ENCODE measurements at regions not wholly inside any gene's neighbourhood (a gene's known extent, or its start where the extent isn't known, plus 50 kb on each side); places are given as distances from the start of the nearest gene placed in this dataset.
"Not testable (repeated sequence)": the region's sequence is repeated elsewhere in the genome, so short reads cannot be mapped to it uniquely, and the experiment has no call there.

- peak in 4 of 56 donors; percentile 54 to 83 (median 69) for DNase-seq
Measured at GRCh38 chr9:129459547-129460322, 161.2 kb downstream of the C9orf50 start.

DNA sequence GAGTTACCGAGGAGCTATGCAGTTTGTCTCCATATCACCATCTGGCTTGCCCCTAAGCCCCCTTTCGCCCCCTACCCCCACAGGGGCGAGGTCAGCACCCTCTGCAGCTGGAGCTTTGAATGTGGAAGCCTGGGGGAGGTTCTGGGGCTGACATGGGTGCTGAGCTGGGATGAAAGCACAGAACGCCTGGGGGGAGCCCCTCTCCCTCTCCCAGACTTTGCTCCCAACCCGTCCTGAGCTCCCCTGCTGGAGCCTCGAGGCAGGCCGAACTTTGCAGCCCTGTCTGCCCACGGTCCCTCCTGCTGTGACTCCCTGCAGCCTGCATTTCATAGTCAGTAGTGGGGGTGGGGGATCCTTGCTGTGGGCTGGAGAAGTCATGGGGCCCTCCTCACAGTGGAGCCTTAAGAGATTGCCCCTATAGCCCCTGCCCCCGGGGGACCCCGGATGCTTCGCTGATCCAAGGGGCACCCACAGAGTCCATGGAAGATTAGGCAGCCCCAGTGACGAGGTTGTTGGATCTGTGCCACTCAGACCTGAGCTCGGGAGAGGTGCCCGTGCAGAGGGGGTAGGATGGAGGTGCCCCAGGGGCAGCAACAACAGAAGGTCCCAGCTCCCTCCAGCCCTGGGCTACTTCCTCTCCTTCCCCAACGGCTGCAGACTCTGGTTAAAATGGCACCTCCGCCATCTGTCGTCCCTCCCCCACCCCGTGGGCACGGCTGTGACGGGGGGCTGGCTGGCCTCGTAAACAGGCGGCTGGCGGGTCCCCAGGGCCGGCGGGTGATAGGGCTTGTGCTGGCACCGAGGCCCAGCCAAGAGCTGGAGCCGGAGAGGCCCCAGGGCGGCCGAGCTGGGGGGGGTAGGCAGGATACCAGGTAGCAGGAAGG, 162.0 kb downstream of the C9orf50 start:
- peak in 43 of 56 donors; percentile 22 to 83 (median 50) for DNase-seq

GRCh38 chr9:129458155-129458661, 162.7 kb downstream of the C9orf50 start:
- peak in 15 of 56 donors; percentile 18 to 64 (median 38) for DNase-seq

- DNase-seq, result no peak
Measured at GRCh38 chr9:129457325-129457779, 163.5 kb downstream of the C9orf50 start.

DNA sequence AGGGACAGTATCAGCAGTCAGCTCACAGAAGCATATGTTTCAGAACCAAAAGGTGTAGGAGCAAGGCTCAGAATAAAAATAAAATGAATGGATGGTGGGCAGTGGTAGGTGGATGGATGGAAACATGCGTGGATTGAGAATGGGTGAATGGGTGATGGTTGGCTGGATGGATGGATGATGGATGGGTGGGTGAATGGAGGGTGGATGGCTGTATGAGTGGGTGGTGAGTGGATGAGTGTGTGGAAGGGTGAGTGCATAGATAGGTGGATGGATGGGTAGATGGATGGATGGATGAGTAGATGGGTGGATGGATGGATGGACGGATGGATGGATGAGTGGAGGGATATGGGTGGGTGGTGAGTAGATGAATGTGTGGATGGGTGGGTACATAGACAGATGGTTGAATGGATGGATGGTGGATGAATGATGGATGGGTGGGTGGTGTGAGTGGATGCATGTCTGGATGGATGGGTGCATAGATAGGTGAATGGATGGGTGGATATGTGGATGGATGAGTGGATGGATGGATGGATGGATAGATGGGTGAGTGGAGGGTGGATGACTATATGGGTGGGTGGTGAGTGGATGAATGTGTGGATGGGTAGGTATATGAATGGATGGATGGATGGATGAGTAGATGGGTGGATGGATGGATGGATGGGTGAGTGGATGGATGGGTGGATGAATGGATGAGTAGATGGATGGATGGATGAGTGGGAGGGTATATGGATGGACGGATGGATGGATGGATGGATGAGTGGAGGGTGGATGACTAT, 164.2 kb downstream of the C9orf50 start:
- DNase-seq, result no peak

DNA sequence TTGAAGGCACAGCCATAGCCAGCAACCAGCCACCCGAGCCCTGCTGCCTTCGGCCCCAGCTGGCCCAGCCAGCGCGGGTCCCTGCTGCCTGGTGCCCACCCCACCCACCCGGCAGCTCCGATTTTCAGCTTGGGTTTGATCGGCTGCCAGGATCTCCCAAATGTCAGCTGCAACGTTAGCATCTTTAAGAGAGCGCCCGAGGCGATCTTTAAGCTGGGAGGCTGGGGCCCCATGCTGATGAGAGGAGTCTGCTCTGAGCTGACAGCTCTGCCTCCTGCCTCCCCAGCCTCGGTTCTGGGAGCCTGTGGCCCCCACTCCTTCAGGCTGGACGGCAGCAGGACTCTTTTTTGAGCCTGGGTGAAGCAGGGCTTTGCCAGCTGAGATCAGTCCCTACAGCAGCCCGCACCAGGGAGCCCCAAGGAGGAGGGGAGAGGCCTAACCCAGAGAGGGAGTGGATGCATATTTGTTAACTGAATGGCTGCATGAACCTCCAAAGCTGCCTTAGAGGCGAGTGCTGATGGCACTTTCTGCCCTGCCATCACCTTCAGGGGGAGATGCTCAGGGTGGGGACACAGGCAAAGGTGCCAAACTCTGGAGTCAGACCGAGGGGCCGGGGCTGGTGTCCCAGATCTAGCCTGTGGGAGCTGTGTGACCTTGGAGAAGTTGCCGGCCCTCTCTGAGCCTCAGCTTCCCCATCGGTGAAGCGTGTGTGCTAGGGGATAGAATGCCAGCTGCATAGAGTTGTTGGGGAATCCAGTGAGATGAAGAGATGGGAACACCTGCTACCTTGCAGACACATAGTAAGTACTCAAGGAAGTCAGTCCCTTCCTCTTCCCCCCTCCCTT, 165.5 kb downstream of the C9orf50 start:
- DNase-seq, result no peak

- DNase-seq, result no peak
Measured at GRCh38 chr9:129454467-129455067, 166.3 kb downstream of the C9orf50 start.

DNA sequence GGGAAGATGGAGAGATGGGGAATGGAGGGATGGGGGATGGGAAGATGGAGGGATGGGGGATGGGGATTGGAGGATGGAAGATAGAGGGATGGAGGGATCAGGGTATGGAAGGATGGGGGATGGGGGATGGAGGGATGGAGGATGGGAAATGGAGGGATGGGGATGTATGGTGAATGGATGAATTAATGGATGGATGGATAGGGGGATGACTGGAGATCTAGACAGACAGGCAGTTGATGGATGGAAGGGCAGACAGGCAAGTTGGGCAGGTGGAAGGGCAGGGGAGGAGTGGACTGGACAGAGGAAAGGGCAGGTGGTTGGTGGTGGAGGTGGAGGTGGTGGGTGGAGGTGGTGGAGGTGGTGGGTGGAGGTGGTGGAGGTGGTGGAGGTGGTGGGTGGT, 167.2 kb downstream of the C9orf50 start:
- DNase-seq, result no peak

DNA sequence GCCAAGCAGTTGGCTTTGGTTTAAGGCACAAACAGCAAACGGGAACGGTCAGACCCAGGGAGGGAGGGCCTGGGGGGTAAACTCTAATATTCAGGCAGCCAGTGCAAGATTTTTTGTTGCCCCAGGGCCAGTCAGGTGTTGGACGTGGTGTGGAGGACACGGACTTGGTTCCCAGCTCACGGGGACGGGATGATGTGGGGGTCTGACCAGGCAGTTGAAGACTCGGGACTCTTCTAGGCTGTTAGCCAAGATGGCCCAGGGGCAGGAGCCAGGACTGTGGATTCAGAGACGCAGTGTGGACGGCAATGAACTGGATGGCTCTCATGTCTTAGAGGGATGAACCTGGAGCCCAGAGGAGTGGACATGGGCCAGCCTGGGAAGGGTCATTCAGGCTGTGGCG, 169.2 kb downstream of the C9orf50 start:
- peak in 4 of 56 donors; percentile 28 to 55 (median 32) for DNase-seq

- peak in 1 of 56 donors; percentile 36 for DNase-seq
Measured at GRCh38 chr9:129451089-129451656, 169.7 kb downstream of the C9orf50 start.

- no peak for DNase-seq
Measured at GRCh38 chr9:129449066-129449465, 171.8 kb downstream of the C9orf50 start.

DNA sequence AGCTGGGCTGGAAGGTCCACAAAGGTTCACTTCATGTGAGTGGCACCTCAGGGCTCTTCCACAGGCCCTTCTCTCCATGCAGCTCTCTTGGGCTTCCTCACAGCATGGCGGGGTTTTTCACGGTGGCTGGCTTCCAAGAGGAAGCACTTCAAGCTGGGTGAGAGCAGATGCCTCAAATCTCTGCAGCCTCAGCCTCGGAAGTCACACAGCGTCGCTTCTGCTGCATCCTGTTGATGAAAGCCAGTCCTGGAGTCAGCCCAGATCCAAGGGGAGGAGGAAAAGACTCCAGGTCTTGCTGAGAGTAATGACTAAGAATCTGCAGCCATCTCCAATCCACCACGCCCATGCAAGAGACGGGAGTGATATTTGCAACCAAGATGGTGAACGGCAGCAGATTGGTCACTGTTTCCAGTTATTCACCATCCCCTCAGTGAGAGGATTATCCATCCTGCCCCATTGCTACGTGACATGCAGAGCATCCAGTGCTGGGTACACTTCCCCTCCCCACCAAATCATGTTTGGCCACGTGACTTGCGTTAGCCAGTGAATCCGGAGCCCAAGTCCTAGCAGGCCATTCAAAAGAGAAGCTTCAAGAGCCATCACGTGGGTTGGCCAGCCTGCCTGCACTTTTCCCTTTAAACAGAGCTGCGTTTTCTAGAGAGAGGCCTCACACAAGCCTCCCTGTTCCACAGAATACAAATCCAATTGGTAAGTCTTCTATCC, 173.9 kb downstream of the C9orf50 start:
- peak in 44 of 56 donors; percentile 20 to 82 (median 57) for DNase-seq

DNA sequence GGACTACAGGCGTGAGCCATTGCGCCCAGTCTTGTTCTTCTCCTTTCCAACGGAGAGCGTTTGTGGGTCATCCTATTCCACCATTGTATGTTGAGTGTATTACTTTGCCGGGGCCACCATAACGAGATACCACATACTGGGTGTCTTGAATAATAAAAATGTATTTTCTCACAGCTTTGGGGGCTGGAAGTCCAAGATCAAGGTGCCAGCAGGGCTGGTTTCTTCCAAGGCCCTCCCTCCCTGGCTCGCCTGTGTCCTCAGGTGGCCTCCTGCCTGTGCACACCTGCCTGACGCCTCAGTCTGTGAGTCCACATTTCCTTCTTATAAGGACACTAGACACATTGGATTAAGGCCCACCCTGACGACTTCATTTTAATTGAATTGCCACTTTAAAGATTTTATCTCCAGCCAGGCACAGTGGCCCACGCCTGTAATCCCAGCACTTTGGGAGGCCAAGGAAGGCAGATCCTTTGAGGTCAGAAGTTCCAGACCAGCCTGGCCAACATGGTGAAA, 175.1 kb downstream of the C9orf50 start:
- DNase-seq, result no peak

DNA sequence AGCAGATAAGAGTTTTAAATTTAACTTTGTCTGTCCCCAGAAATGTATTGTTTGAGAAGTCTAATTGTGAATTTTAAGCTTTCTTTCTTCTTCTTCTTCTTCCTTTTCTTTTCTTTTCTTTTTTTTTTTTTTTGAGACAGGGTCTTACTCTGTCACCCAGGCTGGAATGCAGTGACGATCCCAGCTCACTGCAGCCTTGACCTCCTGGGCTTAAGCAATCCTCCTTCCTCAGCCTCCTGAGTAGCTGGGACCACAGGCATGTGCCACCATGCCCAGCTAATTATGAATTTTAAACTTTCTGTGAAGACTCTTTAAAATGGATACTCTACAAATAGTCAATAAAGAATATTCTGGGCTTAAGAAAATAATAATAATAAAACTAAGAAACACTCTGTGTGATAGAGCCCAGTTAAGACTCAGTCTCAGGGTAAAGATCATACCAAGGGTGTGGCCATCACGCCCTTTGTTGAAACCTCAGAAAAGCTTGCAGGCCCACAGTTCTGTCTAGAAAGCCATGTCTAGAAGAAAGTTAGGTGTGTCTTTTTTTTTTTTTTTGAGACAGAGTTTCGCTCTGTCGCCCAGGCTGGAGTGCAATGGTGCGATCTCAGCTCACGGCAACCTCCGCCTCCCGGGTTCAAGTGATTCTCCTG, 177.3 kb downstream of the C9orf50 start:
- DNase-seq, result not testable (repeated sequence)

DNA sequence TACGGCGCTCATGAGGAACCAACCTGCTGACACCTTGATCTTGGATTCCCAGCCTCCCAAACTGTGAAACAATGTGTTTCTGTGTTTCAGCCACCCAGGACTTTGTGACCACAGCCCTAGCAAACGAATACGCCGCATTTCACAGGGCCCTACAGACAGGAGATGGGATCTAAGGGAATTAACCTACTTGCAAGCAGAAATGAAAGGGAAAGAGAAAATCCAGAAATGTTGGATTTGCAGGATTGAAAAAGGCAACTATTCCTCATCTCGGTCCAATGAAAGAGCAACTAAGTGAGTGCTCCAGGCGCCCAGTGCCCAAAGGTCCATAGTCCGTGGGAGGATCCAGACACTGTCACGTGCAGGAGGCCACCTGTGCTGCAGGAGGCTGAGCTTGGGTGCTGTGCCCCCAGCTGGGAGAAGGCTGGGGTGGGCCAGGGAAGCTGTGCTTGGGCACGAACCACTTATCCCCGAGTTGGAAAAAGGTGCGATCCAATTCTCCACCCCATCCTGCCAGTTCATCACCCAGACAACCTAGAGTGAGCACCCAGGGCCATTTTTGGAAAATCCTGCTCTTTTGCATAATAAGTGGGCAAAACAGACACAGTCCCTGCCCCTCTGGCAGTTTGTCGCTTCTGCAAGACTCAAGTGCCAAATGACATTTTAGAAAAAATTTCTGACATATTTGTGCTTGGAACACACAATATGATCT, 177.9 kb downstream of the C9orf50 start:
- DNase-seq, result no peak

DNA sequence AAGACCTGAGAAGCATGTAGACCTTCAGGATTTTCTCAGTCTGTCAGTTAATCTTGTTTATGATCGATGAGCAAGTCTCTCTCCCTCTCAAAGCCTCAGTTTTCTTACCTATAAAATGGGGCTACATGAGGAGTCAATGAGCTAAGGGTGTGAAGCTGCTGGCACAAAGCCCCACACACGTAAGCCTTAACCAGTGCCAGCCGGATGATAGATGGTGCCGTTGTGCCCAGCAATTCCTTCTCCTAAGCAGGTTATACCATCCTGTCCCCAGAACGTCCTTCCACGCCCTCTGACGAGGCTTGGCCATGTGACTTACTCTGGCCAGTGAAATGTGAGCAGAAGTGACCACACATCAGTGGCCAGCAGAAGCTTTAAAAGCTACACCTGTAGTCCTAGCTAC, 179.0 kb downstream of the C9orf50 start:
- DNase-seq, result no peak
